ENCODE measurements at regions not wholly inside any gene's neighbourhood (a gene's known extent, or its start where the extent isn't known, plus 50 kb on each side); places are given as distances from the start of the nearest gene placed in this dataset.

DNA sequence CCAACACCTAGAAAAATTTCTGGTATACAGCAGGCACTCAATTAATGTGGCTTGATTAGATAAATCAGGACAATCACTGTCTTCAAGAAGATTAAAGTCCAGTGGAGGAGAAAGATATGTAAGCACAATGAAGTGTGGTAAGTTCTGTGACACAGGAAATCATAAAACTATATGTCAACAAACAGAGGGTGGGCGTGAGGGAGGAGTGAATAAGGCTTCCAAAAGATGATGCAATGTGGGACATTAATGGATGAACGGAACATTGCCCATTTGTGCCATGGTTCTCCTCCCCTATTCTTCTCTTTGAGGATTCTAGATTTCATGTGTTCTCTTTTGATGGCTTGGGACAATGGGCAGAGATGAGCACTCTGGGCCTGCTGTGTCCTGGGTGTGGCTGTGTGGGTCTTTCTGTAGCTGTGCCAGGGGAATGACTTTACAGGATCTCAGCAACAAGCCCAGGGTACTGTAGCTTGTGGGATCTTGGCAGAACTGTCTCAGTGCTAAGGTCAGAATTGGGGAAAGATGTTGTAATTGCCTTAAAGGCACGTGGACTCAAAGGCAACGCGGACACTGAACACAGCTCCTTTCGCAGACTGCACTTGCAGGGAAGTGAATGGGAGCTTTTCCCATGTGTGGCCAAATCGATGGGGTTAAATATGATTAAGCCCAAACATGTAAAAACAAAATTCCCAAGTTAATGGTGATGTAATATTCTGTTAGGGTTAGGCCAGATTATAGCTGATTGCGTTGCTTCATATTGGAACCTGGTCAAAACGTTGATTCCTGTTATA is 366.9 kb downstream of the TGFB2 start:
- no peaks in the 10 kb centered on the region for H3K27me3 Mint-ChIP-seq (ENCODE audit: insufficient read depth, unreplicated experiment)
- H3K9me3 Mint-ChIP-seq (ENCODE audit: unreplicated experiment): no peaks in the 10 kb centered on the region
- no peaks in the 10 kb centered on the region for H3K36me3 Mint-ChIP-seq (ENCODE audit: insufficient read depth, unreplicated experiment)
- peak; percentile 99 for DNase-seq (ENCODE audit: unreplicated experiment)
- TSS peak; percentile 93 for BruUV-seq (replicated peaks)
- TF ChIP-seq, protein P1, sequence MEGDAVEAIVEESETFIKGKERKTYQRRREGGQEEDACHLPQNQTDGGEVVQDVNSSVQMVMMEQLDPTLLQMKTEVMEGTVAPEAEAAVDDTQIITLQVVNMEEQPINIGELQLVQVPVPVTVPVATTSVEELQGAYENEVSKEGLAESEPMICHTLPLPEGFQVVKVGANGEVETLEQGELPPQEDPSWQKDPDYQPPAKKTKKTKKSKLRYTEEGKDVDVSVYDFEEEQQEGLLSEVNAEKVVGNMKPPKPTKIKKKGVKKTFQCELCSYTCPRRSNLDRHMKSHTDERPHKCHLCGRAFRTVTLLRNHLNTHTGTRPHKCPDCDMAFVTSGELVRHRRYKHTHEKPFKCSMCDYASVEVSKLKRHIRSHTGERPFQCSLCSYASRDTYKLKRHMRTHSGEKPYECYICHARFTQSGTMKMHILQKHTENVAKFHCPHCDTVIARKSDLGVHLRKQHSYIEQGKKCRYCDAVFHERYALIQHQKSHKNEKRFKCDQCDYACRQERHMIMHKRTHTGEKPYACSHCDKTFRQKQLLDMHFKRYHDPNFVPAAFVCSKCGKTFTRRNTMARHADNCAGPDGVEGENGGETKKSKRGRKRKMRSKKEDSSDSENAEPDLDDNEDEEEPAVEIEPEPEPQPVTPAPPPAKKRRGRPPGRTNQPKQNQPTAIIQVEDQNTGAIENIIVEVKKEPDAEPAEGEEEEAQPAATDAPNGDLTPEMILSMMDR (IDR thresholded peaks at IDR 0.05; ENCODE audit: unreplicated experiment): no peak
- intact Hi-C loops (cut with micrococcal nuclease): loop anchor here (5.0 to 10.0 kb wide), 3 partner anchors 230 to 673 kb away; no protein-coding TSS in a partner anchor
- ChIA-PET POLR2A (interaction anchor here (0.6 to 3.0 kb wide), 15 partner anchors 10 to 478 kb away, joined by 3 to 6 read pairs (median 3); no protein-coding TSS in a partner anchor), CTCF (interaction anchor here (0.5 to 1.7 kb wide), 11 partner anchors 9 to 383 kb away, joined by 3 to 7 read pairs (median 3); no protein-coding TSS in a partner anchor)
- H3K4me1 Mint-ChIP-seq (ENCODE audit: insufficient read depth, unreplicated experiment): peaks cover 53% of the 10 kb centered on the region
- peak overlapping the region; percentile 33 for H3K27ac Mint-ChIP-seq (ENCODE audit: low read depth, unreplicated experiment)
- no peak overlapping the region for H3K4me3 Mint-ChIP-seq (ENCODE audit: unreplicated experiment)

DNA sequence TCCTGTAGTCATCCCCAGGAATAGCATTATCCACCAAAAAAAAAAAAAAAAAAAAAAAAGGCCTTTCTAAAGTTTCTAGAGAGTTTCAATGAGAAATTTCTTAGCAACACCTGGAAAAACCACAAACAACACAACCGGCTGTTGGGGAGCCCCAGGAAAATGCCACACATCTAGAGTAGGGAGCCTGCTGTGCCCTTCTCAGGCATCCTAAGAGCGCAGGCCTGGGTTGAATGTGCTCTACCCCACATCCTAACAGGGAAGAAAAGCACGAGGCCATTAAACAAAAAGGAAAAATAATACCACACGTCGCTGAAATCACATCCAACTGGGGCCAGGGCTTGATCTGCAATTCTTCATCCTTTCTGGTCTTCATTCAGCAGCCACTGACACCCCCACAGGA is 367.5 kb downstream of the TGFB2 start:
- intact Hi-C loops (cut with micrococcal nuclease): loop anchor here (5.0 to 10.0 kb wide), 3 partner anchors 230 to 672 kb away; no protein-coding TSS in a partner anchor
- no TSS peak for BruUV-seq (replicated peaks)
- Mint-ChIP-seq H3K27ac (ENCODE audit: low read depth, unreplicated experiment) (peak overlapping the region; percentile 33), H3K36me3 (ENCODE audit: insufficient read depth, unreplicated experiment) (no peaks in the 10 kb centered on the region), H3K4me3 (ENCODE audit: unreplicated experiment) (no peak overlapping the region), H3K4me1 (ENCODE audit: insufficient read depth, unreplicated experiment) (peaks cover 47% of the 10 kb centered on the region), H3K27me3 (ENCODE audit: insufficient read depth, unreplicated experiment) (no peaks in the 10 kb centered on the region), H3K9me3 (ENCODE audit: unreplicated experiment) (no peaks in the 10 kb centered on the region)
- TF ChIP-seq, protein P1 (IDR thresholded peaks at IDR 0.05; ENCODE audit: unreplicated experiment): no peak
- DNase-seq (ENCODE audit: unreplicated experiment): no peak
- CTCF ChIA-PET: interaction anchor here (0.6 to 1.7 kb wide), 7 partner anchors 8 to 383 kb away, joined by 3 to 7 read pairs (median 3); no protein-coding TSS in a partner anchor
- POLR2A ChIA-PET: interaction anchor here (0.6 to 3.0 kb wide), 14 partner anchors 10 to 477 kb away, joined by 3 to 6 read pairs (median 3); no protein-coding TSS in a partner anchor

DNA sequence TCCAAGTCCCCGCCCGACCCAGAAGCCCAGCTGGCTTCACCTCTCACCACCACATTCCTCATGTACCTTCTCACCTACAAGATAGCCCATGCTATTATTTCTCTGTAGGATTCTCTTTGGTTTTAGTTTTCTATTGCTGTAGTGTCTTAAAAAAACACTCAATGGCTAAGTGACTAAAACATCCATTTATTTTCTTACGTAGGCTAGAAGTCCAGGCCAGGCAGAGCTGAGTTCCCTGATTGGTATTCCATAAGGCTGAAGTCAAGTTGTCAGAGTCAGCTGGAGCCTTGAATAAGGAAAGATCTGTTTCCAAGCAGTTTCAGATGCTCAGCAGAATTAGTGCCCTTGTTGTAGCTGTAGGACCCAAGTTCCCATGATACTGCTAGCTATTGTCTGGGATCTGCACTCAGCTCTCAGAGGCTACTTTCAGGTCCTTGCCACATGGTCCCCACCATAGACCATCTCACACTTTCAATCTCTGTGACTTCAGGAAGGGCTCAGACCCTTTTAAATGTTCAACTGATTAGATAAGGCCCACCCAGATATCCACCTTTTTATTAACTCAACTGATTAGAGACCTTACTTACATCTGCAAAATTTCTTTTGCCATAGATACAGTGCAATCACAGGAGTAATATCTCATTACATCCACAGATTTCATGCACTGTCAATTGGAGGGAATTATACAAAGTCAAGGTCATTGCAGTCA is 371.0 kb downstream of the TGFB2 start:
- POLR2A ChIA-PET: interaction anchor here (1.0 kb wide), 1 partner anchor 18 kb away, joined by 4 read pairs; no protein-coding TSS in a partner anchor
- BruUV-seq (replicated peaks): no TSS peak
- Mint-ChIP-seq H3K27ac (ENCODE audit: low read depth, unreplicated experiment) (no peak overlapping the region), H3K9me3 (ENCODE audit: unreplicated experiment) (no peaks in the 10 kb centered on the region), H3K4me1 (ENCODE audit: insufficient read depth, unreplicated experiment) (peaks cover 21% of the 10 kb centered on the region), H3K36me3 (ENCODE audit: insufficient read depth, unreplicated experiment) (no peaks in the 10 kb centered on the region), H3K4me3 (ENCODE audit: unreplicated experiment) (no peak overlapping the region), H3K27me3 (ENCODE audit: insufficient read depth, unreplicated experiment) (no peaks in the 10 kb centered on the region)
- no peak for DNase-seq (ENCODE audit: unreplicated experiment)
- intact Hi-C loops (cut with micrococcal nuclease): loop anchor here (10.0 kb wide), 1 partner anchor 669 kb away; no protein-coding TSS in a partner anchor
- CTCF ChIA-PET: interaction anchor here (0.5 to 1.6 kb wide), 8 partner anchors 8 to 431 kb away, joined by 3 to 5 read pairs (median 3); no protein-coding TSS in a partner anchor
- TF ChIP-seq, protein P1 (IDR thresholded peaks at IDR 0.05; ENCODE audit: unreplicated experiment): no peak
